GM12878 (cell line): ENCODE measurements at regions not wholly inside any gene's neighbourhood (a gene's known extent, or its start where the extent isn't known, plus 50 kb on each side); places are given as distances from the start of the nearest gene placed in this dataset.

Experiments
- BHLHE40 ChIP-seq, 2 experiments: fragments of 450-650 bp in 1 of 2; IDR thresholded peaks; 2 replicates each; pipeline ENCODE4 v1.6.1; 2011 to 2017; ENCODE audit warnings: low read depth in 2 of 2, borderline replicate concordance in 1 of 2, improper control_type of control experiment in 1 of 2, low read length in 1 of 2, mild to moderate bottlenecking in 1 of 2
- EP300 ChIP-seq, 2 experiments: fragments of 150-350 bp in 1 of 2; IDR thresholded peaks; 2 replicates each; pipeline ENCODE4 v1.6.1; 2011 to 2012; ENCODE audit warnings: low read depth in 2 of 2, low read length in 2 of 2, borderline replicate concordance in 1 of 2, improper control_type of control experiment in 1 of 2, inconsistent platforms in 1 of 2; ENCODE audit not compliant: control insufficient read depth in 1 of 2
- GABPA ChIP-seq: IDR thresholded peaks from 2 replicates; pipeline ENCODE4 v1.6.1; 2014; ENCODE audit warnings: antibody characterized with exemption, low read depth, mild to moderate bottlenecking, inconsistent platforms
- GATAD2B ChIP-seq: fragments of 450-650 bp; conservative IDR thresholded peaks from 2 replicates; pipeline ENCODE4 v1.6.1; 2017; ENCODE audit warnings: low read depth, mild to moderate bottlenecking, moderate library complexity
- POLR2A ChIP-seq: IDR thresholded peaks from 2 replicates; pipeline ENCODE4 v1.6.1; 2011; ENCODE audit warnings: low read depth, mild to moderate bottlenecking, low read length
- RAD21 ChIP-seq: IDR thresholded peaks from 2 replicates; pipeline ENCODE4 v1.6.1; 2011; ENCODE audit warnings: mild to moderate bottlenecking, low read depth, low read length, moderate library complexity; ENCODE audit not compliant: insufficient read depth
- TF ChIP-seq, protein P1 (sequence below), 3 experiments: IDR thresholded peaks in 2 of 3; conservative IDR thresholded peaks in 1 of 3; 2 replicates each; pipeline ENCODE4 v1.5.1; 2011; ENCODE audit warnings: low read depth in 3 of 3, low read length in 3 of 3, mild to moderate bottlenecking in 3 of 3, control low read depth in 2 of 3, moderate library complexity in 2 of 3, inconsistent platforms in 1 of 3, mixed read lengths in 1 of 3; ENCODE audit not compliant: control insufficient read depth in 2 of 3, insufficient read depth in 1 of 3; ENCODE audit errors: extremely low read depth in 1 of 3

- TF ChIP-seq RAD21 (no peak), POLR2A (no peak), GATAD2B (no peak), EP300 (IDR thresholded peaks at IDR 0.05; ENCODE audit: borderline replicate concordance in 1 of 2, control insufficient read depth in 1 of 2, low read depth in 2 of 2, low read length in 2 of 2) (no peak), GABPA (no peak), BHLHE40 (IDR thresholded peaks at IDR 0.05; ENCODE audit: borderline replicate concordance in 1 of 2, low read depth in 2 of 2, low read length in 1 of 2) (no peak)
- TF ChIP-seq, protein P1, sequence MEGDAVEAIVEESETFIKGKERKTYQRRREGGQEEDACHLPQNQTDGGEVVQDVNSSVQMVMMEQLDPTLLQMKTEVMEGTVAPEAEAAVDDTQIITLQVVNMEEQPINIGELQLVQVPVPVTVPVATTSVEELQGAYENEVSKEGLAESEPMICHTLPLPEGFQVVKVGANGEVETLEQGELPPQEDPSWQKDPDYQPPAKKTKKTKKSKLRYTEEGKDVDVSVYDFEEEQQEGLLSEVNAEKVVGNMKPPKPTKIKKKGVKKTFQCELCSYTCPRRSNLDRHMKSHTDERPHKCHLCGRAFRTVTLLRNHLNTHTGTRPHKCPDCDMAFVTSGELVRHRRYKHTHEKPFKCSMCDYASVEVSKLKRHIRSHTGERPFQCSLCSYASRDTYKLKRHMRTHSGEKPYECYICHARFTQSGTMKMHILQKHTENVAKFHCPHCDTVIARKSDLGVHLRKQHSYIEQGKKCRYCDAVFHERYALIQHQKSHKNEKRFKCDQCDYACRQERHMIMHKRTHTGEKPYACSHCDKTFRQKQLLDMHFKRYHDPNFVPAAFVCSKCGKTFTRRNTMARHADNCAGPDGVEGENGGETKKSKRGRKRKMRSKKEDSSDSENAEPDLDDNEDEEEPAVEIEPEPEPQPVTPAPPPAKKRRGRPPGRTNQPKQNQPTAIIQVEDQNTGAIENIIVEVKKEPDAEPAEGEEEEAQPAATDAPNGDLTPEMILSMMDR (IDR thresholded peaks at IDR 0.05 in 2 of 3, conservative IDR thresholded peaks at IDR 0.05 in 1 of 3; ENCODE audit: control insufficient read depth in 2 of 3, extremely low read depth in 1 of 3, insufficient read depth in 1 of 3, low read depth in 3 of 3, low read length in 3 of 3) = no peak
These were observed 77.1 kb upstream of the PRKCQ start for GRCh38 chr10:6657196-6657595.
